NCI-H2029 (cell line): ENCODE measurements at regions not wholly inside any gene's neighbourhood (a gene's known extent, or its start where the extent isn't known, plus 50 kb on each side); places are given as distances from the start of the nearest gene placed in this dataset.
"Not testable (repeated sequence)": the region's sequence is repeated elsewhere in the genome, so short reads cannot be mapped to it uniquely, and the experiment has no call there.

Experiments
- DNase-seq: peaks from one replicate; lab custom pipeline; 2025; lab: John Stamatoyannopoulos, UW

DNA sequence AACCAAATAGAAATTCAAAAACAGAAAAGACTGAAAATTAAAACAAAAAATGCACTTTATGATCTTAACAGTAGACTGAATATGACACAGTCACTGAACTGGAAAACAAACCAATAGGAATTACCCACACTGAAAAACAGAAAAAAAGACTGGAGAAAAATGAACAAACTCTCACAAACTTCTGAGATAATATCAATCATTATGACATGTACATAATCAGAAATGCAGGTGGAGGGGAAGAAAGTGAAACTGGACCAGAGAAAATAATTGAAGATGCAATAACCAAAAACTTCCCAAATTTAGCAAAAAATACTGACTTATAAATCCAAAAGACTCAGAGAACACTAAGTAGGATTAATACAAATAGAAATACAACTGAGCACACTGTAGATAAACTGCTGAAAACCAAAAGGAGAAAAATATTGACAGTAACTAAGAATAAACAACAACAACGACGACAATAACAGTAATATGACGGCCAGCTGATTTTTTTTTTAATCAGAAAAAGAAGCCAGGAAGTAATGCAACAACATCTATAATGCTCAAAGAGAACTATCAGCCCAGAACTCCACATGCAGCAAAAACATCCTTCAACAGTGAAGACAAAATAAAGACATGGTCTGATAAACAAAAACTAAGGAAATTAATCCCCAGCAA lies 108.1 kb downstream of the ZFAND4 start:
- DNase-seq: no peak

- no peak for DNase-seq
These were observed 110.6 kb downstream of the ZFAND4 start for GRCh38 chr10:45561952-45562351.

DNA sequence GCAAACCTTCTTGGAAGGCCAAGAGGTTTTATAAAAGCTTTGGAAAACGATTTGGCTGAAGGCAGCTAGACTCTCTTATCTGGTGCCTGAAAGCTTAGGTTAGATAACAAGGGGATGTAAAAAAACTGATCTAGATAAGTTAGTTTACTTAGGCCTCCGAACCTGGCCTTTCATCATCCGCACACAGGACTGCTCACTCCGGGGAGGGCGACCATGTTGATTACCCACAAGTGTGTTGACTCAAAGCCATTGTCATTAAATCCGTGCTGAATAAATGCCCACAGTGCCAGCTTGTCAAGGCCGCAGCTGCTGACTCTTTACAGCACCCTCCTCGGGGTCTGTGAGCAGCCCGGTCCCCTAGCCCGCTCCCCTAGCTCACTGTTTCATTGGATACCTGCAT lies 112.3 kb downstream of the ZFAND4 start:
- DNase-seq: no peak

GRCh38 chr10:45558425-45558824 lies 114.1 kb downstream of the ZFAND4 start:
- DNase-seq: no peak

- no peak for DNase-seq
These were observed 115.2 kb downstream of the ZFAND4 start for GRCh38 chr10:45557275-45557905.

DNA sequence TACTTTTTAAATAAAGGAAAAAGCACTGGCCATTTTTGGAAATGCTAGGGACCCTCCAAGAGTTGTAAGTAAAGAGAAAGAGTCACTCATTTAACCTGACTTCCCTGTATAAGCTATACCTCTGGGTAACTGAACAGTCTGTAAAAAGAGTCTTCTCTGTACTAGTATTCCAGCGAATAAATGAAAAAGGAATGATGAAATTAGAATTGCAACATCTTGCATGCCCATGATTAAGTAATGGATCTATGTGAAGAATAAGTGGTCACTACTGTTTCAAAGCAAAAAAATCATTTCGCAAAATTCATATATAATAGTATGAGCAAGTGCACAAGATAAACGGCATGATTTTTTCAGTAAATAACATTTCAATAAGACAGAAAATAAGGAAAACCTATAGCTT lies 116.8 kb downstream of the ZFAND4 start:
- no peak for DNase-seq

DNA sequence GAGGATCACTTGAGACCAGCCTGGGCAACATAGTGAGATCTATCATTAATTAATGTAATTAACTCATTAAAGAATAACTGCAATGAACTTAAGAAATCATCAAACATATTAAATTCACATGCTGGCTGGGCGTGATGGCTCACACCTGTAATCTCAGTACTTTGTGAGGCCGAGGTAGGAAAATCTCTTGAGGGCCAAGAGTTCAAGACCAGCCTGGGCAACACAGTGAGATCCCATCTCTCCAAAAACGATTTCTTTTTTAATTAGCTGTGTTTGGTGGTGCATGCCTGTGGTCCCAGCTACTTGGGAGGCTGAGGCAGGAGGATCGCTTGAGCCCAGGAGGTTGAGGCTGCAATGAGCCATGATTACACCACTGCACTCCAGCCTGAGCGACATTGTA lies 117.2 kb downstream of the ZFAND4 start:
- DNase-seq: not testable (repeated sequence)

GRCh38 chr10:45553613-45554012 lies 119.0 kb downstream of the ZFAND4 start:
- DNase-seq: no peak

GRCh38 chr10:45553155-45553554 lies 119.4 kb downstream of the ZFAND4 start:
- DNase-seq: no peak

GRCh38 chr10:45552476-45552875 lies 120.1 kb downstream of the ZFAND4 start:
- DNase-seq: no peak

GRCh38 chr10:45550903-45551786 lies 121.4 kb downstream of the ZFAND4 start:
- no peak for DNase-seq

GRCh38 chr10:45548068-45548467 lies 124.5 kb downstream of the ZFAND4 start:
- no peak for DNase-seq

GRCh38 chr10:45547207-45547606 lies 125.4 kb downstream of the ZFAND4 start:
- no peak for DNase-seq

GRCh38 chr10:45545150-45545549 lies 127.4 kb downstream of the ZFAND4 start:
- no peak for DNase-seq

DNA sequence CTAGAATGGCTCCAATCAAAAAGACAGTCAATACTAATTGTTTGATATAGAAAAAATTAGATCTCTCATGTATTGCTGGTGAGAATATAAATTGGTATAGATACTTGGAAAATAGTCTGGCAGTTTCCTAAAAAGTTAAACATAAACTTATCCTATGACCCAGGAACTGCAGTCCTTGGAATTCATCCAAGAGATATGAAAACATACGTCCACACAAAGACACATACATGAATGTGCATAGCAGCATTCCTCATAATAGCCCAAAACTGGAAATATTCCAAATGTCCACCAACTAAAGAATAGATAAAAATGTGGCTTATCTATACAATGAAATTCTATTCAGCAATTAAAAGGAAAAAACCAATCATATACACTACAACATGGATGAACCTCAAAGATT lies 128.4 kb downstream of the ZFAND4 start:
- no peak for DNase-seq

- not testable (repeated sequence) for DNase-seq
These were observed 131.5 kb downstream of the ZFAND4 start for GRCh38 chr10:45541032-45541431.

GRCh38 chr10:45540589-45540988 lies 132.0 kb downstream of the ZFAND4 start:
- not testable (repeated sequence) for DNase-seq

DNA sequence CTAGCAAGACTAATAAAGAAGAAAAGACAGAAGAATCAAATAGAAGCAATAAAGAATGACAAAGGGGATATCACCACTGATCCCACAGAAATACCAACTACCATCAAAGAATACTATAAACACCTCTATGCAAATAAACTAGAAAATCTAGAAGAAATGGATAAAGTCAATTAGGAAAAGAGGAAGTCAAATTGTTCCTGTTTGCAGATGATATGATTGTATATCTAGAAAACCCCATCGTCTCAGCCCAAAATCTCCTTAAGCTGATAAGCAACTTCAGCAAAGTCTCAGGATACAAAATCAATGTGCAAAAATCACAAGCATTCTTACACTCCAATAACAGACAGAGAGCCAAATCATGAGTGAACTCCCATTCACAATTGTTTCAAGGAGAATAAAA lies 133.0 kb downstream of the ZFAND4 start:
- not testable (repeated sequence) for DNase-seq

DNA sequence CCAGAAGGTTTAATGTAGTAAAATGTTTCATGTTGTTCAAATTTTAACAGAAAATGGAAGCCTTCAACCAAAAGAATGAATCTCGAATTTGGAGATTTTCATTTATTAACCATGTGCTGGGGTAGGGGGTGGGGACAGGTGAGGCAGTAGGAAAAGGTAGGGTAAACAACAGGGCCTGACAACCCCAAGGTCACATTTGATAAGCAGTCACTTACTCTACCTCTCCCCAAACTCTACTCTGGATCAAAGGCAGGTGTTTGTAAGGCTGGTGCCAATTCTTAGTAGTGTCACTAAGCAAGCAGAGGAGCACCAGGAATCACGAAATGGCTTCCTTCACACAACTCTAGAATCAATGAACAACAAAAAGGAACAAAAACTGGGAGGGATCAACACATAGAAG lies 138.0 kb downstream of the ZFAND4 start:
- DNase-seq: no peak

GRCh38 chr10:45532480-45532879 lies 140.1 kb downstream of the ZFAND4 start:
- no peak for DNase-seq

DNA sequence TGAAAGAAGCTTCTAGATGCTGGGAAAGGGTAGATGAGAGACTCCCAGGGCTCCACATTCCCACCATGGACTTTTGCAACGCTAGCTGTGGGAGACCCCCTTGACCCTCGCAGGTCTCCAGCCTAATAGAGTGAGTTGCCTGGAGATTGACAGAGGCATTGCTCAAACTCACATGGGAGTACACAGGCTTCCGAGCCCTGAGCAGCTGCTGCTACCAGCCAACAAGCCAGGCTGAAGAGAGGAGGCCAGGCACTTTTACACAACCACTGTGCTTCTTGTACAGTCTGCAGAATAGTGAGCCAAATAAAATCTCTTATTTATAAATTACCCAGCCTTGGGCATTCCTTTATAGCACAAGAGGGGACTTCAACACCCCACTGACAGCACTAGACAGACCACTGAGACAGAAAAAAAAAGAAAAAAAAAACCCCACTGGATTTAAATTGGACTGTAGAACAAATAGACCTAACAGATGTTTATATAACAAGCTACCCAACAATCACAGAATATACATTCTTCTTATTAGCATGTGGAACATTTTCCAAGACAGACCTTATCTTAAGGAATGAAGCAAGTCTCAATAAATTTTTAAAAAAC lies 146.2 kb downstream of the ZFAND4 start:
- DNase-seq: no peak

- DNase-seq: no peak
These were observed 146.5 kb downstream of the ALOX5 start for GRCh38 chr10:45520476-45520875.

DNA sequence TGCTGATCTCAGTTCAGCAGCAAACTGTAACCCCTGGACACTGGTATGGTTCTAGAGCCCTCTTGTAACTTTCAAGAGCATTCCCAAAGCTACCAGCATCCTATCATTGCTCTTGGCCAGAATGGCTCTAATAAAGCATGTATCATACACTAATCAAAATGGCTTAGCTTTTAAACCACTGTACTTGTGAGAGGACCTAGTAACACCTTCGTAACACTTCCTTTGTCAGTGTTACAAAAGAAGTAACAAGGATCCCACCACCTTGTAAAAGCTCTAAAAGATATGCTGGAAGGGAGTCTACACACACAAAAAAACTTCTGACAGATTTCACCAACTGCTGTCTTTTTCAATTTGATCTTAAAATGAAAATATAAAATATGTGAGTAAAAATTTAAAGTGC lies 144.7 kb downstream of the ALOX5 start:
- DNase-seq: no peak
